ENCODE measurements at regions not wholly inside any gene's neighbourhood (a gene's known extent, or its start where the extent isn't known, plus 50 kb on each side); places are given as distances from the start of the nearest gene placed in this dataset.

DNA sequence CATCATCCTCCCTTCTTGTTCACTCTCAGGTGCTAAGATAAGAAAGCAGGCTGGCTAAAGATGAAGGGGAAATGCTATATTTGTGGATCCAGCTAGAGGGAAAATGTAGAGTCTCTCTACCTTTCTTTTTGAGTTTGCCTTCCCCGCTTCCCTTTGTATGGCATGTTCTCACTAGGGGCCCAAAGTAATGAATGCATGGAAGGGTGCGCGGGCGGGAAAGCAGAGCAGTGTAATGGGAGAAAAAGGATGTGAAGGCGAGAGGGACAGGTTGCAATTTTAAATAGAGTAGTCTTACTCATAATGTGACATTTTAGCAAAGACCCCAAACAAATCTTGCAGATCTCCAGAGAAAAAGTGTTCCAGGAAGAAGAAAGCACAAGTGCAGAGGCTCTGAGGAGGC is 105.1 kb upstream of the ATP1B1 start (continued):
- TF ChIP-seq FOXK1 (CRISPR knock-in tag; IDR thresholded peaks at IDR 0.05) (no peak), JUN (CRISPR knock-in tag; IDR thresholded peaks at IDR 0.05) (no peak), MYBL2 (CRISPR knock-in tag; IDR thresholded peaks at IDR 0.05) (no peak), ATF2 (CRISPR knock-in tag; IDR thresholded peaks at IDR 0.05; ENCODE audit: borderline replicate concordance, low read depth) (no peak), KAT7 (CRISPR knock-in tag; IDR thresholded peaks at IDR 0.05; ENCODE audit: borderline replicate concordance) (no peak)
- TF ChIP-seq, protein P1, sequence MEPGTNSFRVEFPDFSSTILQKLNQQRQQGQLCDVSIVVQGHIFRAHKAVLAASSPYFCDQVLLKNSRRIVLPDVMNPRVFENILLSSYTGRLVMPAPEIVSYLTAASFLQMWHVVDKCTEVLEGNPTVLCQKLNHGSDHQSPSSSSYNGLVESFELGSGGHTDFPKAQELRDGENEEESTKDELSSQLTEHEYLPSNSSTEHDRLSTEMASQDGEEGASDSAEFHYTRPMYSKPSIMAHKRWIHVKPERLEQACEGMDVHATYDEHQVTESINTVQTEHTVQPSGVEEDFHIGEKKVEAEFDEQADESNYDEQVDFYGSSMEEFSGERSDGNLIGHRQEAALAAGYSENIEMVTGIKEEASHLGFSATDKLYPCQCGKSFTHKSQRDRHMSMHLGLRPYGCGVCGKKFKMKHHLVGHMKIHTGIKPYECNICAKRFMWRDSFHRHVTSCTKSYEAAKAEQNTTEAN (CRISPR knock-in tag; IDR thresholded peaks at IDR 0.05): no peak
- TF ChIP-seq, protein P2, sequence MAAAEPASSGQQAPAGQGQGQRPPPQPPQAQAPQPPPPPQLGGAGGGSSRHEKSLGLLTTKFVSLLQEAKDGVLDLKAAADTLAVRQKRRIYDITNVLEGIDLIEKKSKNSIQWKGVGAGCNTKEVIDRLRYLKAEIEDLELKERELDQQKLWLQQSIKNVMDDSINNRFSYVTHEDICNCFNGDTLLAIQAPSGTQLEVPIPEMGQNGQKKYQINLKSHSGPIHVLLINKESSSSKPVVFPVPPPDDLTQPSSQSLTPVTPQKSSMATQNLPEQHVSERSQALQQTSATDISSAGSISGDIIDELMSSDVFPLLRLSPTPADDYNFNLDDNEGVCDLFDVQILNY (CRISPR knock-in tag; IDR thresholded peaks at IDR 0.05): no peak
- TF ChIP-seq, protein P3, sequence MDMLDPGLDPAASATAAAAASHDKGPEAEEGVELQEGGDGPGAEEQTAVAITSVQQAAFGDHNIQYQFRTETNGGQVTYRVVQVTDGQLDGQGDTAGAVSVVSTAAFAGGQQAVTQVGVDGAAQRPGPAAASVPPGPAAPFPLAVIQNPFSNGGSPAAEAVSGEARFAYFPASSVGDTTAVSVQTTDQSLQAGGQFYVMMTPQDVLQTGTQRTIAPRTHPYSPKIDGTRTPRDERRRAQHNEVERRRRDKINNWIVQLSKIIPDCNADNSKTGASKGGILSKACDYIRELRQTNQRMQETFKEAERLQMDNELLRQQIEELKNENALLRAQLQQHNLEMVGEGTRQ (CRISPR knock-in tag; IDR thresholded peaks at IDR 0.05): no peak

DNA sequence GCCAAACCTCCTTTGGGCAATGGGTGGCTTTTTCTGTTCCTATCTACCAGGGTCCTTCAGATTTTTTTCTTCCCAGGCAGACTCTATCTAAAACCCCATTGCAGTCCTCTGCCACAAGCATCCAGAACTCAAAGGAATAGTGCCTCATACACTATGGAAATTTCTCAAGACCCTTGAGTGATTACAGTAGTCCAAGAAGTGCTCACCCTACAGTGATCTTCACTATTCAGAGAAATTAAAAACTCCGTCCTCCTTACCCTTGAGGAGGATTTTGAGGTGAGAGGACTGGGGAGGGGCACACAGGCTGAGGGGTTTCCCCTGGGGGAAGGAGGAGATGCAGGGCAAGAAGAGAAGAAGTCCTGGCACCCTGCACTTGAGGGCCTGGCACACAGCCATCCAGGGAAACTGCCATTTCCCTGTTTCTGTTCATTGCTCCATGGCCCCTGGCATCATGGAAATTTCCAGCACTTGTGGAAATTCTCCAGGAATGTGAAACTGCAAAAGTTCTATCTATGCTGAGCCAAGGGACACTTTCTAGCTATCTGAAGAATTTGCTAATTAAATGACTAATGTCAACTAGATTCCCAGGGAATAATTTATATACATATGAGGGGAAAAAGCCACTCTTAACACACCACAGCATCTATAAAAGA is 102.5 kb upstream of the ATP1B1 start:
- H3K9me3 Mint-ChIP-seq: no peaks in the 10 kb centered on the region
- CTCF ChIA-PET: interaction anchor here (0.7 kb wide), 1 partner anchor 174 kb away, joined by 3 read pairs; no protein-coding TSS in a partner anchor
- no peak for TF ChIP-seq SOX15 (CRISPR knock-in tag; IDR thresholded peaks at IDR 0.05)
- TF ChIP-seq ZNF263 (CRISPR knock-in tag; IDR thresholded peaks at IDR 0.05; ENCODE audit: low read depth): no peak
- TF ChIP-seq RORB (CRISPR knock-in tag; IDR thresholded peaks at IDR 0.05): no peak
- no peak for TF ChIP-seq ATF6 (CRISPR knock-in tag; IDR thresholded peaks at IDR 0.05)
- TF ChIP-seq HMGA2 (CRISPR knock-in tag; IDR thresholded peaks at IDR 0.05): no peak
- TF ChIP-seq NR1H2 (CRISPR knock-in tag; IDR thresholded peaks at IDR 0.05): no peak
- TF ChIP-seq EMX1 (CRISPR knock-in tag; IDR thresholded peaks at IDR 0.05): no peak
- ATAC-seq (no peak), DNase-seq (ENCODE audit: low spot score) (no peak)
- H3K27ac Mint-ChIP-seq: no peak overlapping the region
- H3K27me3 Mint-ChIP-seq (ENCODE audit: low read depth): no peaks in the 10 kb centered on the region
- no peak overlapping the region for H3K4me3 Mint-ChIP-seq
- no peaks in the 10 kb centered on the region for H3K4me1 Mint-ChIP-seq
- H3K36me3 Mint-ChIP-seq: no peaks in the 10 kb centered on the region
- POLR2A ChIA-PET: no interaction called here

DNA sequence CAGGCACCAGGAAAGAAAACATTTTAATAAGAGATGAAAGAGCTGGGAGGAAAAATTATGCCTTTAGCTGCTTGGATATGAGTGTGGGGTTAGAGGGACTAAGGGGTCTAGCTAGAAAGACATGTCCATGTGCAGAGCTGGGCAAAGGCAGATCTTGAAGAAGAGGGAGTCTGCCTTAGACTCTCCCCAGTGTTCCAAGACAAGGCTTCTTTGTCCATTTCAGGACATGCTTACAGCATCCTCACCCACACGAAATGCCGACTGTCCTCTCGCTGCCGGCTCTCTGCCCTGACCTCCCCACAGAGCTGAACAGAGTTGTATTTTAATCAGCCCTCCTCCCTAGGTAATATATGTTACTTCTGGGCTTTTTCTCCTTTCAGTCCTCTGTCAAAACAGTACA is 100.7 kb upstream of the ATP1B1 start:
- CTCF ChIA-PET: no interaction called here
- Mint-ChIP-seq H3K27ac (no peak overlapping the region), H3K27me3 (ENCODE audit: low read depth) (no peaks in the 10 kb centered on the region), H3K9me3 (no peaks in the 10 kb centered on the region), H3K36me3 (no peaks in the 10 kb centered on the region), H3K4me1 (no peaks in the 10 kb centered on the region), H3K4me3 (no peak overlapping the region)
- DNase-seq (ENCODE audit: low spot score) (no peak), ATAC-seq (no peak)
- POLR2A ChIA-PET: no interaction called here
- no peak for TF ChIP-seq ESRRA (CRISPR knock-in tag; IDR thresholded peaks at IDR 0.05; ENCODE audit: borderline replicate concordance)
- no peak for TF ChIP-seq ETV6 (CRISPR knock-in tag; IDR thresholded peaks at IDR 0.05)
- TF ChIP-seq GABPB1 (CRISPR knock-in tag; IDR thresholded peaks at IDR 0.05): no peak
